Astrocyte (in vitro differentiated cells and primary cell): ENCODE measurements at regions not wholly inside any gene's neighbourhood (a gene's known extent, or its start where the extent isn't known, plus 50 kb on each side); places are given as distances from the start of the nearest gene placed in this dataset.
"Not testable (repeated sequence)": the region's sequence is repeated elsewhere in the genome, so short reads cannot be mapped to it uniquely, and the experiment has no call there.

ENCODE experiments used
- CTCF ChIP-seq: IDR thresholded peaks from 2 replicates; pipeline ENCODE4 v1.5.1; 2011; ENCODE audit warnings: low read depth, mild to moderate bottlenecking, inconsistent platforms, low read length, moderate library complexity; ENCODE audit not compliant: insufficient read depth
- EZH2 ChIP-seq: IDR thresholded peaks from 2 replicates; pipeline ENCODE4 v1.6.1; 2012; ENCODE audit warnings: mild to moderate bottlenecking, low read length, inconsistent platforms; ENCODE audit not compliant: insufficient read depth

DNA sequence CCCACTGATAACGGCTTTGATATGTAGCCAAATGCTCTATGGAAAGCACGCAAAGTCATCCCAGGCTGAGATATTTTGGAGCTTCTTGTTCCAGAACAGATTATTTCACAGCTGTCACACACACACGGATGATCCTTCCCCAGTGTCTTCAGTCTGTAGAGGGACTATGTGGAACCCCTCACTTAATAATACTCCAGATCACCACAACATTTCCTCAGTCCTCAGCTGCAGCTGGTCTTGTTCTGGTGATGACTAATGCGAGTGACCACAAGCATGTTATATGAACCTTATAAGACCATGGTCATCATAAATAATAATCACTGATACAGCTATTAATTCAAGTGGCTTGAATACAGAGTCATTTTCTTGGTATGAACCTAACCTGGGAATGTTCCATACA is 490.7 kb downstream of the RPIA start:
- not testable (repeated sequence) for TF ChIP-seq CTCF, EZH2
